WERI-Rb-1 (cell line): ENCODE measurements at regions not wholly inside any gene's neighbourhood (a gene's known extent, or its start where the extent isn't known, plus 50 kb on each side); places are given as distances from the start of the nearest gene placed in this dataset.

ENCODE experiments used
- DNase-seq: peaks from one replicate; pipeline ENCODE4 v3.0.0-alpha.2; 2020
- H3K27ac ChIP-seq: fragments of 250-450 bp; sonication (Bioruptor Pico); 2 replicates; pipeline ENCODE4 v1.5.1; 2020; ENCODE audit warnings: mild to moderate bottlenecking, moderate library complexity
- H3K27me3 ChIP-seq: fragments of 250-450 bp; sonication (Bioruptor Pico); 2 replicates; pipeline ENCODE4 v1.5.1; 2021; ENCODE audit warnings: mild to moderate bottlenecking, low read depth, moderate library complexity; ENCODE audit not compliant: insufficient read depth, severe bottlenecking
- H3K36me3 ChIP-seq: fragments of 250-450 bp; sonication (Bioruptor Pico); 2 replicates; pipeline ENCODE4 v1.5.1; 2020; ENCODE audit warnings: mild to moderate bottlenecking, moderate library complexity
- H3K4me3 ChIP-seq: 2 replicates; pipeline ENCODE4 v1.5.1; 2011; ENCODE audit warnings: low read depth, mild to moderate bottlenecking, control low read depth, low read length
- H3K9me3 ChIP-seq: fragments of 250-450 bp; sonication (Bioruptor Pico); 2 replicates; pipeline ENCODE4 v1.5.1; 2021; ENCODE audit warnings: mild to moderate bottlenecking, moderate library complexity; ENCODE audit not compliant: severe bottlenecking
- TF ChIP-seq, protein P1 (sequence below): IDR thresholded peaks from 2 replicates; pipeline ENCODE4 v1.5.1; 2011; ENCODE audit warnings: low read depth, mild to moderate bottlenecking, control low read depth, inconsistent platforms, low read length

DNA sequence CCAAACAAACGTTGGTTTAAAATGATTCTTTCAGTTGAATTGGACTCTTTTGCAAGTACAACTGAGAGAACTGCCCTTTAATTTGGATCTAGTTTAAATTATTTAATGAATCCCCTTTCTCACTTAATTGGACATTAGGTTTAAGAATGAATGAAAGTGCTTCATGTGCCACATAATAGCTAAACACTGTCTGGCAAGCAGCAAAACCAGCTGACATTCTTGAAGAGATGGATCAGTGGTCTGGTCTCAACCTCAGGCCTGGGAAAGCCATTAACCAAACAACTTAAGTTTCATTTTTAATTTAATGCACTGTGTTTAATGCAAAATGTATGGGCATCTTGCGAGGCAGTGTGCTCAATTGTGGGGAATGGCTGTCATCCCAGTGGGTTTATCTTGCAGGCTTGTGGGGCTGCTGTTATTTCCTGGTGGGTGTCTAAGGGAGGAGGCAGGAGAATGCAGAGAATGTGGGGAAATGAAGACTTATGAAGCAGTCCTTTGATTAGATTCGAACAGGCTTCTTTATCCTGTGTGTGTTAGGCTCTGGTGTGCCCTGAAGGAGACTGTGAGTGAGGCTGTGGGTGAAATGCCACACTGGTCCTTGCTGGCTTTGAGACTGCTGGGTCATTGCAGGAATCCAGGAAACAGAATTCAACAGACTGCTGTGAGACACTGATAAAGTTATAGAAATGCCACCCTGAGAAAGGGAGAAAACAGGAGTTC lies 144.1 kb upstream of the PELI2 start:
- DNase-seq = no peak
- Histone ChIP-seq H3K4me3 (no peak overlapping the region), H3K27me3 (no peaks in the 10 kb centered on the region), H3K9me3 (no peaks in the 10 kb centered on the region), H3K36me3 (no peaks in the 10 kb centered on the region), H3K27ac (no peak overlapping the region)
- TF ChIP-seq, protein P1, sequence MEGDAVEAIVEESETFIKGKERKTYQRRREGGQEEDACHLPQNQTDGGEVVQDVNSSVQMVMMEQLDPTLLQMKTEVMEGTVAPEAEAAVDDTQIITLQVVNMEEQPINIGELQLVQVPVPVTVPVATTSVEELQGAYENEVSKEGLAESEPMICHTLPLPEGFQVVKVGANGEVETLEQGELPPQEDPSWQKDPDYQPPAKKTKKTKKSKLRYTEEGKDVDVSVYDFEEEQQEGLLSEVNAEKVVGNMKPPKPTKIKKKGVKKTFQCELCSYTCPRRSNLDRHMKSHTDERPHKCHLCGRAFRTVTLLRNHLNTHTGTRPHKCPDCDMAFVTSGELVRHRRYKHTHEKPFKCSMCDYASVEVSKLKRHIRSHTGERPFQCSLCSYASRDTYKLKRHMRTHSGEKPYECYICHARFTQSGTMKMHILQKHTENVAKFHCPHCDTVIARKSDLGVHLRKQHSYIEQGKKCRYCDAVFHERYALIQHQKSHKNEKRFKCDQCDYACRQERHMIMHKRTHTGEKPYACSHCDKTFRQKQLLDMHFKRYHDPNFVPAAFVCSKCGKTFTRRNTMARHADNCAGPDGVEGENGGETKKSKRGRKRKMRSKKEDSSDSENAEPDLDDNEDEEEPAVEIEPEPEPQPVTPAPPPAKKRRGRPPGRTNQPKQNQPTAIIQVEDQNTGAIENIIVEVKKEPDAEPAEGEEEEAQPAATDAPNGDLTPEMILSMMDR = no peak

DNA sequence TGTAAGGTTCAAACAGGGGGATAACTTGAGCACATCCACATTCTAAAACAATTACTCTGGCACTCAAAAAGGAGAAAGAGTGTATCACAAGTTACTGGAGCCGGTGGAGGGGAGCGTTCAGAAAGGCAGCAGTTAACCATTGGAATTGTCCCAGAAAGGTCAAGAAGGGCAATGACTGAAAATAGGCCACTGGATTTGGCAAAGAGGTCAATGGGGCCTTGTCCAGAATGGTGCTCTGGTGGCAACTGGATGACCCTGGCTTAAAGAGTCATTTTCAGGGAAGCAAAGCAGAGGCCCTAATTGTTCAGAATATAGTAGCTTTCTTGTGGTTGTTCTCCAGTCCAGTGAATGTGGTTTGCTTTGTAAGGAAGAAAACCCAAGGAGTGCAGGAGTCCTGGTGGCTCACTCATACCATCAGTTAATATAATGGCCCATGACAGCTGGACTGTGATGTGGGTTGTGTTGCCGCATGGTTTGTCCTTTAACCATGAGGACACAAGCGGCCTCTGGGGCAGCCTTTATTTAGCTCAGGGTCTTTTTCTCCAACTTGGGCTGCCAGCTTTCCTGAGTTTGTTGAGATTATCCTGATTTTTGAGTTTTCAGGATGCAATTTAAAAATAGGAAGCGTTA lies 142.8 kb upstream of the PELI2 start:
- H3K9me3 ChIP-seq = no peaks in the 10 kb centered on the region
- no peak overlapping the region for H3K4me3 ChIP-seq
- no peak for DNase-seq
- no peaks in the 10 kb centered on the region for H3K27me3 ChIP-seq
- TF ChIP-seq, protein P1 = no peak
- no peak overlapping the region for H3K27ac ChIP-seq
- H3K36me3 ChIP-seq = no peaks in the 10 kb centered on the region

DNA sequence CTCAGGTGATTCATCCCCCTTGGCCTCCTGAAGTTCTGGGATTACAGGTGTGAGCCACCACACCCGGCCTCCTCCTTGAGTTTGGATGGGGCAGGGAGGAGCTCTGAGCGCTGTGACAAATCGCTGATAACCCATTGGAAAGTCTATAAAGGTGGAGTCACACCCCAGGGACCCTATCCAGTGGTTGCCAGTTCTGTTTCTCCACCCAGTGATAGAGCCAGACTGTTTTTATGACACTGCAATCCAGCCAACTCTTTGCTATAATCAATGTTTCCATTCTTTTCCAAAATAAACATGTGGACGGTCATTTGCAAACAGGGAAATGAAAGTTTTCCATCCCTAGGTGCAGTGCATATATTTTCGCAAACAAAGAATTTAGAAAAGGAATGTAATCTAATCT lies 142.0 kb upstream of the PELI2 start:
- H3K9me3 ChIP-seq = no peaks in the 10 kb centered on the region
- H3K27me3 ChIP-seq = no peaks in the 10 kb centered on the region
- H3K27ac ChIP-seq = no peak overlapping the region
- H3K36me3 ChIP-seq = no peaks in the 10 kb centered on the region
- no peak for DNase-seq
- no peak overlapping the region for H3K4me3 ChIP-seq
- TF ChIP-seq, protein P1 = no peak

DNA sequence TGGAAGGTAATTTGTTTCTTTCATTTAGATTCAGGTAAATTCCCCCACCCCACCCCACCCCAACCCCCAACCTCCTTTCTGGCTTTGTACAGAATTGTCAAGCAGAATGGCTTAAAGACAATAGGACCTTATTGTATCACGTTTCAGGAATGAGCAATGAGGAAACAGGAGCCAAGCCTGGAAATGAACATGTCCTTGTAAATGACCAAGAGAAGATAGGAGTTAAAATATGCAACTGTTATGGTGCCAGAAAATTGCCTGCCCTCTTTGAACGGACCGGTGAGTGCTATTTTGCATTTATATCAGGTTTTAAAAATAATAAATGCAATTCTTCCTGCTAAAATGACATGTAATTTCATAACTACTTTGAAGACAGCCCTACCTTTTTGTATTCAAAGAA lies 141.6 kb upstream of the PELI2 start:
- Histone ChIP-seq H3K36me3 (no peaks in the 10 kb centered on the region), H3K27me3 (no peaks in the 10 kb centered on the region), H3K9me3 (no peaks in the 10 kb centered on the region), H3K4me3 (no peak overlapping the region), H3K27ac (no peak overlapping the region)
- DNase-seq = no peak
- TF ChIP-seq, protein P1 = no peak

DNA sequence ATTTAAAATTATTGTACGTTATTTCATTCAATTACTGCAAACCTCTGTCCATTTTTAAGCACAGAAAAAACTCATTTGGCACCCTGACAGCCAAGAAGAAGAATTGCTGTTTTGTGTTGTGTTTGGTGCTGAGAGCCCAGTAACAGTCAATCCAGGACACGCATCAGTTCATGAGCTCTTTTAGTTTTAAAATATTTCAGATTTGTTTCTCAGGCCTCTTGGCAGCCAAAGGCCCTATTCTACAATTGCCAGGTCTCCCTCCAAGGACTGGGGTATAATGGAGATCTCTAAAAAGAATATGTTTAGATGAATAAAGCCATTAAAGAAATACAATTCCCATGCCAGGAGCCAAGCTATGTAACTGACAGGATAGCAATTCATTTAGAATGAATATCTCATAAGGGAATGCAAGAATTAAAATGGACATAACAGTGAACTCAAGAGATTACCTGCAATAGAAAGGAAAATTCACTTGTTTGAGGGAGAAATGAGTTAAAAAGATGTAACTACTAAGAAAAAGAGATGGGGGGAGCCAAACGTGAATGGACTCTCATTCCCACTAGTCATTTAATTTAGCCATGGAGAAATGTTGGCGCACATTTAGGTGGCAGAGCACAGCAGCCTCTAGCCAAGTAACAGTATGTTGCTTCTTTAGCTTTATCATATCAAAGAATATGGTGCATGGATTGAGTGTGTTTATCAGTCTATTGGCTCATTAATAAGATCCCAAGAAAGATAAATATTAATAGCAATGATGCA lies 140.6 kb upstream of the PELI2 start:
- Histone ChIP-seq H3K36me3 (no peaks in the 10 kb centered on the region), H3K27me3 (no peaks in the 10 kb centered on the region), H3K9me3 (no peaks in the 10 kb centered on the region), H3K4me3 (no peak overlapping the region), H3K27ac (no peak overlapping the region)
- TF ChIP-seq, protein P1 = no peak
- DNase-seq = no peak
